ENCODE measurements at regions not wholly inside any gene's neighbourhood (a gene's known extent, or its start where the extent isn't known, plus 50 kb on each side); places are given as distances from the start of the nearest gene placed in this dataset.

GRCh38 chr4:23235628-23236390 lies 543.1 kb downstream of the GBA3 start (continued):
- TF ChIP-seq RBAK (CRISPR knock-in tag; IDR thresholded peaks at IDR 0.05) = no peak
- no peak for TF ChIP-seq TCF7L2 (IDR thresholded peaks at IDR 0.05; ENCODE audit: low read depth, low read length)
- no peak for TF ChIP-seq CCDC6 (CRISPR knock-in tag; IDR thresholded peaks at IDR 0.05)
- TF ChIP-seq ZNF614 (CRISPR knock-in tag; IDR thresholded peaks at IDR 0.05; ENCODE audit: borderline replicate concordance) = no peak

GRCh38 chr4:23234716-23235115 lies 542.0 kb downstream of the GBA3 start:
- ChIA-PET CTCF (ENCODE audit: low intra/inter-chr PET ratio, low total read pairs) (no interaction called here), POLR2A (no interaction called here)
- Histone ChIP-seq H3K4me1 (ENCODE audit: insufficient read depth, low read length) (no peaks in the 10 kb centered on the region), H3K9me3 (ENCODE audit: low read length) (no peaks in the 10 kb centered on the region), H3K27me3 (ENCODE audit: control insufficient read depth in 1 of 2, insufficient read depth in 2 of 2, low read length in 2 of 2) (no peaks in the 10 kb centered on the region), H3K4me2 (ENCODE audit: low read depth, low read length) (no peak overlapping the region), H3K27ac (ENCODE audit: extremely low read length, insufficient read depth, low read length) (no peak overlapping the region), H2AFZ (ENCODE audit: low read length) (no peak overlapping the region), H3K36me3 (replicated peaks in 1 of 2; ENCODE audit: control insufficient read depth in 1 of 2, insufficient read depth in 2 of 2, low read length in 2 of 2) (no peaks in the 10 kb centered on the region), H3K9ac (ENCODE audit: insufficient read depth, low read depth, low read length) (no peak overlapping the region), H3K79me2 (ENCODE audit: insufficient read depth, low read length) (no peaks in the 10 kb centered on the region), H3K4me3 (replicated peaks in 1 of 3; ENCODE audit: insufficient read depth in 1 of 3, low read depth in 2 of 3, low read length in 3 of 3) (no peak overlapping the region), H4K20me1 (ENCODE audit: insufficient read depth, low read length) (no peaks in the 10 kb centered on the region)
- ATAC-seq (no peak), FAIRE-seq (no peak), DNase-seq (ENCODE audit: low spot score) (no peak)
- in situ Hi-C loops (cut with HindIII; ENCODE audit: extremely low pct_ligation_motif_present, low pct_unique_long_range_greater_than_20kb) = no loop called here
- BruUV-seq (replicated peaks) = no TSS peak
- intact Hi-C loops (cut with micrococcal nuclease; ENCODE audit: unreplicated experiment) = no loop called here
- TF ChIP-seq ZBTB25 (CRISPR knock-in tag; IDR thresholded peaks at IDR 0.05) (no peak), UBTF (CRISPR knock-in tag; IDR thresholded peaks at IDR 0.05) (no peak), TSC22D2 (CRISPR knock-in tag; IDR thresholded peaks at IDR 0.05; ENCODE audit: borderline replicate concordance) (no peak), JARID2 (CRISPR knock-in tag; IDR thresholded peaks at IDR 0.05; ENCODE audit: insufficient replicate concordance) (no peak), IRF2 (CRISPR knock-in tag; IDR thresholded peaks at IDR 0.05) (no peak), TEAD3 (CRISPR knock-in tag; optimal IDR thresholded peaks at IDR 0.05; ENCODE audit: borderline replicate concordance) (no peak), ZNF788 (CRISPR knock-in tag; IDR thresholded peaks at IDR 0.05; ENCODE audit: borderline replicate concordance) (no peak), HBP1 (CRISPR knock-in tag; IDR thresholded peaks at IDR 0.05; ENCODE audit: low read depth) (no peak), ZNF460 (CRISPR knock-in tag; IDR thresholded peaks at IDR 0.05; ENCODE audit: borderline replicate concordance) (no peak), ZNF431 (CRISPR knock-in tag; IDR thresholded peaks at IDR 0.05; ENCODE audit: borderline replicate concordance, low read depth) (no peak), NCOR1 (IDR thresholded peaks at IDR 0.05; ENCODE audit: borderline replicate concordance, low read length) (no peak), HOXA3 (CRISPR knock-in tag; IDR thresholded peaks at IDR 0.05) (no peak), ZSCAN30 (CRISPR knock-in tag; IDR thresholded peaks at IDR 0.05) (no peak), SRY (CRISPR knock-in tag; IDR thresholded peaks at IDR 0.05) (no peak), NFKB2 (CRISPR knock-in tag; IDR thresholded peaks at IDR 0.05; ENCODE audit: borderline replicate concordance) (no peak)
- 38% methylated on average over 4 of the region's 4 CpGs for WGBS (ENCODE audit: low lambda C conversion rate)

Measured in HepG2 (cell line).